ENCODE measurements at regions not wholly inside any gene's neighbourhood (a gene's known extent, or its start where the extent isn't known, plus 50 kb on each side); places are given as distances from the start of the nearest gene placed in this dataset.

DNA sequence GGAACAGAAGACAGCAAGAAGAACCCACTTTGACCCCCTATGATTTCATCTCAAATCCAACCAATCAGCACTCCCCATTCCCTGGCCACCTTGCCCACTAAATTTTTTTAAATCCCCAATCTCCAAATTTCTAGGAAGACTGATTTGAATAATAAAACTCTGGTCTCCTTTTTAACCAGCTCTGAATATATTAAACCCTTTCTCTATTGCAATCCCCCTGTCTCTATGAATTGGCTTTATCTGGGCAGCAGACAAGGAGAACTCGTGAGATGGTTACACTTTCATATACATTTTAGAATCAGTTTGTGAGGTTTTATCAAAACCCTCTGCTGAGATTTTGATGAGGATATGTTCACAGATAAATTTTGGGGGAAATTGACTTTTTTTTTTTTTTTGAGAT lies 90.3 kb upstream of the TRIM24 start:
- H3K36me3 ChIP-seq (ENCODE audit: control insufficient read depth, insufficient read depth, low read length), result no peaks in the 10 kb centered on the region
- H3K27ac Mint-ChIP-seq, result no peak overlapping the region
- H3K27me3 Mint-ChIP-seq (ENCODE audit: insufficient read depth), result no peaks in the 10 kb centered on the region
- DNase-seq, result no peak
- H3K9me3 ChIP-seq (ENCODE audit: control insufficient read depth, low read length), result peaks cover 49% of the 10 kb centered on the region
- no peak overlapping the region for H3K27ac ChIP-seq (ENCODE audit: low read depth, low read length)
- TF ChIP-seq, protein P1, sequence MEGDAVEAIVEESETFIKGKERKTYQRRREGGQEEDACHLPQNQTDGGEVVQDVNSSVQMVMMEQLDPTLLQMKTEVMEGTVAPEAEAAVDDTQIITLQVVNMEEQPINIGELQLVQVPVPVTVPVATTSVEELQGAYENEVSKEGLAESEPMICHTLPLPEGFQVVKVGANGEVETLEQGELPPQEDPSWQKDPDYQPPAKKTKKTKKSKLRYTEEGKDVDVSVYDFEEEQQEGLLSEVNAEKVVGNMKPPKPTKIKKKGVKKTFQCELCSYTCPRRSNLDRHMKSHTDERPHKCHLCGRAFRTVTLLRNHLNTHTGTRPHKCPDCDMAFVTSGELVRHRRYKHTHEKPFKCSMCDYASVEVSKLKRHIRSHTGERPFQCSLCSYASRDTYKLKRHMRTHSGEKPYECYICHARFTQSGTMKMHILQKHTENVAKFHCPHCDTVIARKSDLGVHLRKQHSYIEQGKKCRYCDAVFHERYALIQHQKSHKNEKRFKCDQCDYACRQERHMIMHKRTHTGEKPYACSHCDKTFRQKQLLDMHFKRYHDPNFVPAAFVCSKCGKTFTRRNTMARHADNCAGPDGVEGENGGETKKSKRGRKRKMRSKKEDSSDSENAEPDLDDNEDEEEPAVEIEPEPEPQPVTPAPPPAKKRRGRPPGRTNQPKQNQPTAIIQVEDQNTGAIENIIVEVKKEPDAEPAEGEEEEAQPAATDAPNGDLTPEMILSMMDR (conservative IDR thresholded peaks at IDR 0.05), result no peak
- H3K4me1 ChIP-seq (ENCODE audit: control insufficient read depth, insufficient read depth, low read length), result no peaks in the 10 kb centered on the region
- 73% methylated on average over 1 of the region's 1 CpG; no CpG with 5 or more reads in 1 of the 2 experiments for WGBS, 2 experiments (ENCODE audit: insufficient coverage in 1 of 2, insufficient read length in 1 of 2)
- H3K4me1 Mint-ChIP-seq, result peaks cover 3% of the 10 kb centered on the region
- H3K27me3 ChIP-seq (ENCODE audit: control insufficient read depth, insufficient read depth, low read length, poor library complexity, severe bottlenecking), result no peaks in the 10 kb centered on the region
- H3K9ac ChIP-seq (ENCODE audit: extremely low read depth, low read length, poor library complexity, severe bottlenecking), result no peak overlapping the region
- peaks cover 14% of the 10 kb centered on the region for H3K36me3 Mint-ChIP-seq (ENCODE audit: low read depth)
- peak overlapping the region; percentile 34 for H3K4me3 ChIP-seq (ENCODE audit: low read length)
- H3K4me3 Mint-ChIP-seq, result no peak overlapping the region
- H3K9me3 Mint-ChIP-seq, result peaks cover 39% of the 10 kb centered on the region

DNA sequence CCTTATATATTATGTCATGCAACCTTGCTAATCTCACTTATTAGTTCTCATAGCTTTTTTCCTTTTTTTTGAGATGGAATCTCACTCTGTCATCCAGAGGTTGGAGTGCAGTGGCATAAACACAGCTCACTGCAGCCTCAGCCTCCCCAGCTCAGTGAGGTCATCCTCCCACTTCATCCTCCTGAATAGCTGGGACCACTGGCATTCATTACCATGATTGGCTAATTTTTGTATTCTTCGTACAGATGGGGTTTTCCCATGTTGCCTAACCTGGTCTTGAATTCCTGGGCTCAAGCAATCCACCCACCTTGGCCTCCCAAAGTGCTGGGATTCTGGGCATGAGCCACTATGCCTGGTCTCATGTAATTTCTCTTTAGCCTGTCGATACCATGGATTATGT lies 89.1 kb upstream of the TRIM24 start:
- 88 to 93% methylated on average over 1 to 2 of the region's 2 CpGs for WGBS, 2 experiments (ENCODE audit: insufficient coverage in 1 of 2, insufficient read length in 1 of 2)
- H3K4me3 ChIP-seq (ENCODE audit: low read length), result no peak overlapping the region
- no peak overlapping the region for H3K27ac ChIP-seq (ENCODE audit: low read depth, low read length)
- no peak overlapping the region for H3K9ac ChIP-seq (ENCODE audit: extremely low read depth, low read length, poor library complexity, severe bottlenecking)
- no peaks in the 10 kb centered on the region for H3K36me3 ChIP-seq (ENCODE audit: control insufficient read depth, insufficient read depth, low read length)
- H3K27me3 ChIP-seq (ENCODE audit: control insufficient read depth, insufficient read depth, low read length, poor library complexity, severe bottlenecking), result no peaks in the 10 kb centered on the region
- no peak overlapping the region for H3K4me3 Mint-ChIP-seq
- H3K9me3 Mint-ChIP-seq, result peaks cover 39% of the 10 kb centered on the region
- H3K27ac Mint-ChIP-seq, result no peak overlapping the region
- peaks cover 3% of the 10 kb centered on the region for H3K4me1 Mint-ChIP-seq
- H3K36me3 Mint-ChIP-seq (ENCODE audit: low read depth), result peaks cover 14% of the 10 kb centered on the region
- no peaks in the 10 kb centered on the region for H3K27me3 Mint-ChIP-seq (ENCODE audit: insufficient read depth)
- TF ChIP-seq, protein P1 (conservative IDR thresholded peaks at IDR 0.05), result no peak
- no peaks in the 10 kb centered on the region for H3K4me1 ChIP-seq (ENCODE audit: control insufficient read depth, insufficient read depth, low read length)
- peaks cover 47% of the 10 kb centered on the region for H3K9me3 ChIP-seq (ENCODE audit: control insufficient read depth, low read length)
- DNase-seq, result no peak

DNA sequence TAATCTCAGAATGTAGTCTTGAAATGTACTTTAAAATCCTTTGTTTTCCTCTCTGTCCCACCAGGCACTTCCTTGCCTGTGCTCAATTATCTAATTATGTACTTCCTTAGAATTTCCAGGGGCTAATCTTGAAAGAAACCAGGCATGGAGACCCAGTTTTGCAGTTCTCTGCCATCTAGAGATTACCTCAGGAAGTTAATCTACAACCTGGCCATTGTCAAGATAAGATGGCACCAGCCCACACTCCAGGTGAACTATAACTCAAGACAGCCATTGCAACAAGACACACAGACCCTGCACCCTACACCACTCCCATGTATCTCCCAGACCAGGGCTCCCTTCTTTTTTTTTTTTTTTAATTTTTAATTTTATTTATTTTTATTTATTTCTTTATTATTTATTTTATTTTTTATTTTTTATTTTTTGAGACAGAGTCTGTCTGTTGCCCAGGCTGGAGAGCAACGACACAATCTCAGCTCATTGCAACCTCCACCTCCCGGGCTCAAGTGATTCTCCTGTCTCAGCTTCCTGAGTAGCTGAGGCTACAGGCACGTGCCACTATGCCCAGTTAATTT lies 85.9 kb upstream of the TRIM24 start:
- H3K36me3 Mint-ChIP-seq (ENCODE audit: low read depth), result peaks cover 10% of the 10 kb centered on the region
- H3K27ac Mint-ChIP-seq, result no peak overlapping the region
- H3K27me3 Mint-ChIP-seq (ENCODE audit: insufficient read depth), result no peaks in the 10 kb centered on the region
- TF ChIP-seq, protein P1 (conservative IDR thresholded peaks at IDR 0.05), result no peak
- Histone ChIP-seq H3K9ac (ENCODE audit: extremely low read depth, low read length, poor library complexity, severe bottlenecking) (no peak overlapping the region), H3K36me3 (ENCODE audit: control insufficient read depth, insufficient read depth, low read length) (no peaks in the 10 kb centered on the region), H3K27me3 (ENCODE audit: control insufficient read depth, insufficient read depth, low read length, poor library complexity, severe bottlenecking) (no peaks in the 10 kb centered on the region), H3K4me1 (ENCODE audit: control insufficient read depth, insufficient read depth, low read length) (no peaks in the 10 kb centered on the region), H3K27ac (ENCODE audit: low read depth, low read length) (no peak overlapping the region), H3K9me3 (ENCODE audit: control insufficient read depth, low read length) (peaks cover 34% of the 10 kb centered on the region), H3K4me3 (ENCODE audit: low read length) (no peak overlapping the region)
- H3K4me3 Mint-ChIP-seq, result no peak overlapping the region
- 93 to 98% methylated on average over 2 to 3 of the region's 3 CpGs for WGBS, 2 experiments (ENCODE audit: insufficient coverage in 1 of 2, insufficient read length in 1 of 2)
- H3K9me3 Mint-ChIP-seq, result peaks cover 37% of the 10 kb centered on the region
- no peak for DNase-seq
- H3K4me1 Mint-ChIP-seq, result peaks cover 3% of the 10 kb centered on the region

Measured in endodermal cell (in vitro differentiated cells).